HG03520 (cell line): ENCODE measurements at regions not wholly inside any gene's neighbourhood (a gene's known extent, or its start where the extent isn't known, plus 50 kb on each side); places are given as distances from the start of the nearest gene placed in this dataset.
"Not testable (repeated sequence)": the region's sequence is repeated elsewhere in the genome, so short reads cannot be mapped to it uniquely, and the experiment has no call there.

ENCODE experiments used
- ATAC-seq: cut with Tn5 transposase; IDR thresholded peaks from one replicate; pipeline ENCODE4 v1.9.1; 2021; ENCODE audit warnings: mild to moderate bottlenecking, moderate library complexity; ENCODE audit not compliant: unreplicated experiment

DNA sequence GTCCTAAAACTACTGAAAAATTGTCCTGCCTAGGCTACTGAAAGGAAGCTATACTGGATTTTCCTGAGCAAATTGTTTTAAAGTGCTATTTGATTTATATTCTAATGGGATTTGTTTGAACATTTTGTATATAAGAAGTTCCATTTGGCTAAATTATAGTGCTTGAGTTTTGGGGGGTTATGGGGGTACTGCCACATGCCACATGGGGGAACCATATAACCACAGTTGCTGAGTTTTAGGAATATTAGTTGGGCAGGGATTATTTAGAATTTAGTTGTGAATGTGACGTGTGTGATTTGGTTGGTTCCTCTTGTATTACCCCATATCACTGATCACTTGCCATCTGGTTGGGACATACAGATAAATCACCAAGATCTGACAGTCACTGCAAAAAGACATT lies 224.5 kb upstream of the TAPT1 start:
- ATAC-seq, result no peak

DNA sequence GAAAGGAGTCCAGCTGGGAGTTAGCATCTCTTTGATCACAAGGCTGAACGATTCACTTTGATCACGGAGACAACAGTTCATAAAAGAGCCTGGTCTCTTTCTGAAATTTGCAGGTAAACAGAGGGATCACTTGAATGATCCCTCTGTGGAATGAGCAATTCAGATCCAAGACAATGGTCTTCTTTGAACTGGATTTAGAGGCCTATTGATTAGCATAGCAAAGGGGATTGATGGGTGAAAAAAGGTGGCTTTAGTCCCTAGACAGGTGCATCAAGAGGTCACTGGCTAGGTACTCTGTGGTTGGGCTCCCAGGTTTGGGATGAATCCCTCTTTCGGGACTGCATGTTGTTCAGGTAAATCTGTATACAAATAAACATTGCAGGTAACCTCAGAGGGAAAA lies 223.8 kb upstream of the TAPT1 start:
- no peak for ATAC-seq

DNA sequence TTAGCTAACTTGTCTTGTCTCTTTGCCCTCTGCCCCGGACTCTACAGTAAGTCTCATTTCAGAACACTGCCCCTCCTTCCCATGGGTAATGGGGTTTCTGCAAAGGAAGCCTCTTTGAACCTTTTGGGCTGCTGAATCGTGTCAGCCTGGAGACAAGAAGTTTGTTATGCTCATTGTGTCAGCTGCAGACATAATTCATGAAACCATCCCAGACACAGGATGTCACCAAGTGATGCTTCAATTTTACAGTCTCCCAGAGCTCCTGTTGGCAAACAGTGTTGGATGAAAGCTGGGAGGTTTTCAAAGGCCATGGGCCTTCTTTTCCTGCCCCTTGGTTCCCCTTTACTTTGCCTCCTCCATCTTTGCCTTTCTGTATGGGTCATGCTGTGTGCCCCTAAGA lies 223.1 kb upstream of the TAPT1 start:
- ATAC-seq, result no peak

DNA sequence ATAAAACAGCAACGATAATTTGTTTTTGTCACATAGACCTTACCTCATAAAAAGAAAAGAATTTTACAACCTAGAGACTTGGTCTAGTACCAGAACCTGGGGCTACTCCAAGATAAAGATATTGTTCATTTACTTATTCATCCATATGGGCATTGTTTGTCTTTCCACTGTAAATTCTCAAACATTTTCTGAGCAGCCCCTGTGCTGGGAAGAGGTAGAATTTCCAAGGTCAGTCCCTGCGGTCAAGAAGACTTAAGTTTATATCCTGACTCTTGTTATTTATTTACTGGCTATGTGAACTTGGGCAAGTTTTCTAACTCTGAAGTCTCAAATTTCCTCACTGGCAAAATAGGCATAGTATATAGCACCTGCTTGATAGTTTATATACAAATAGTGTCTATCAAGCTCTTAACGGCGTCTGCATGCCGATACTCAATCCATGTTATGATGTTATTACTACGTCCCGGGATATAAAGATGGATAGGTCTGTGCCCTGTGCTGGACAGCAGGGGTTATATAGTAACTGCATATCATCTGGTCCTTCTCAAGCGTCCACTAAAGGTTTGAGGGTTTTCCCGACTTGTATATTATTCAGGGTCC lies 222.1 kb upstream of the TAPT1 start:
- no peak for ATAC-seq

DNA sequence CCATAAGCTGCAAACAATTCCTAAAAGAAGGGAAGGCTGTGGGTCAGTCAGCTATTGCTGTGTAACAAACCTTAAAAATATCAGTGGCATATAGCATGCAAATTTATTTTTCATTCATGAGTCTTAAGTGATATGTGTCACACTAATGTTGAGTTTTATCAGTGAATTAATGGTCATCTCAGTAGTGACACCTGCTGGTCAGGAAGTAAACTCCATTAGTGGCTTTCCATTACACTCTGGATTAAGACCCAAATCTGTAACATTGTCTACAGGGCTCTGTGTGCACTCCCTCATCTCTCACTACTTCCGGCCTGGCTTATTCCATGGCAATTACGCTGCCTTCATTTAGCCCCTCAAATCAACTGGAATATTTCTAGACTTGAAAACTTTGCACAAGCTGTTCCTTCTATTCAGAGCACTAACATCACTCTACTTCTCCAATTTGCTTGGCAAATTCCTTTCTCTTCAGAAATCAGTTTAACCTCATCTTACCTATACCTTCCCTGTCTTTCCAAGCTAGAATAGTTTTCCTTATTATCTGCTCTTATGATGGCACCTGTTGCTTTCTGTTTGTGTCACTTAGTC lies 217.3 kb upstream of the TAPT1 start:
- peak; percentile 68 for ATAC-seq

DNA sequence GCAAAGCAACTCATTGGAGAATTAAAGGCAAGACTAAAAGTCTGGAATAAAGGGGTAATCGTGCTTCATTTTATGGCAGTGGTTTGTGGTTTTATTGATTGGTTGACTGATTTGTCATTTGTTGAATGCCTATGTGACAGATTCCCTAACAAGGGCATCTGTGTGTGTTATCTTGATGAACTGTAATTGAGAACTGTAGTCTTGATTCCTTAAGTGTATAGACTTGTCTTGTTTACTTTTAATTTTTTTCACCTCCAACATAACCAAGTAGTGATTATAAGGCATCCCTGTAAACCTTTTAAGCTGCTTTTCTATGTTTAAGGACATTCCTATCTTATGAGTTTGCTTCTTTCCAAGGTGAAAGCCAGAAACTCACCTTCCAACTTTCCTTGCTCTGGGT lies 216.0 kb upstream of the TAPT1 start:
- ATAC-seq, result no peak

DNA sequence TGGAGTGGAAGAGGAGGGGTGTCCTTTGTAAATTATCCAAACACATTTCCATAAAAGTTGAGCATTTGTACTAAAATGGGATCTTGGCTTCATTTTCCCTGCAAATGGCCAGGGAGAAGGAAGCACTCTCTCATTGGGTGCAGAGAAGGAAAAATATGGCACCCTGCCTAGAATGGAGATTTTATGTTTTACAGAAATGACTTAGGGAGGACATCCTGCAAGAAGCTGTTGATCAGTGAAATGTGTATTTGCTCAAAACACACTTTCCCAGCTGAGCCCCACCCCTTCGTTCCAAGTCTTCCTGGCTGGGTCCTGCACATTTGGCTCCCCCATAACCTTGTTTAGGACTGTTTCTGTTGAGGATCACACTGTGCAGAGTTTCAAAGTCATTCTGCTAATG lies 213.5 kb upstream of the TAPT1 start:
- no peak for ATAC-seq

DNA sequence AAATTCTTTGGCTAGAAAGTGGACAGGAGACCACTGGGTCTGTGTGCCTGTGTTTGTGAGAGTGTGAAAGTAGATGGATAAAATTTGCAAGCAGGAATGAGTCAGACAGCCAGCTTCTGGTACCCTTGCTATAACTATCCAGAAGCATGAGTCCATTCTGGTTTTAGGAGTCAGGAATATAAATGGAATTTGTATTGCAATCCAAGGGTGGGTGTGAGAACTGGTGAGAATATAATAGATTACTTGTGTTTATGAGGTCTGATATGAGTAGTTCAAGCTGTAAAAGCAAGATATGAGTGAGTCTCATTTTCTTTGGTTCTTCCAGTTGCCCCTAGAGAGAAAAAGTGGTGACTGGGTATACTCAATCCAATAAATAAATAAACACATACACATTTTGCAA lies 212.7 kb upstream of the TAPT1 start:
- no peak for ATAC-seq

DNA sequence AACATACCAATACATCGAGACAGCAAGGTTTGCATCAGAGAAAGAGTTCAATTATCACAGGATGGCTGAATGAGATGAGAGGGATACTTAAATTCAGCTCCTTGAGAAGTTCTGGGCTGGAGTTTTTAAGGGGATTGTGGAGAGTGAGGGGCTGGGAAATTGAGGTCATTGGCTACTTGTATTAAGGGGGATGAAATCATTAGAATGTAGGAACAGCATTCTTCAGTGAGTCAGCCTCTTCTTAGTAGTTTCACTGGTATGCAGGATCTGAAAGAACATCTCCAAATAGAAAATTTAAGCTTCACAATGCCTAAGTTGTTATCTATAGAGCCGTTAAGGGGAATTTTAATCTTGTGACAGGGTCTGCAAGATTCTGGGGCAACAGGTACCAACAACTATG lies 211.6 kb upstream of the TAPT1 start:
- ATAC-seq, result no peak

DNA sequence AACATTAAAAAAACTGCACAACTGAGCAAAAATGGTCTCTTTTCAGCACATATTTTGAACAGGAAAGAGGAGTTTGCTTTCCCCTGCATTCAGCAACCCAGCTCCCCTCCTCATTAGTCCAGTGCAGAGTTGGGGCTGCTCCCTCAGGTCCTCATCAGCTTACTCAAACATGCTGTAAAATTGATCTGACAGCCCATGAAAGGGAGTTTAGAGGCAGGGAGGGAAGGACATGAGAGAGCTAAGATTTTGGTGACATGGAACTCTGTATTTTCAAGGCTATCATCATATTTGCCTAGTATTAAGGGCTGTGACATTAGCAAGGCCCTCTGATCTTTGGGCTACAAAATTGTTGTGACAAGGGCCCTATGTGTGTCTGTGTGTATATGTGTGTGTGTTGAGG lies 205.6 kb upstream of the TAPT1 start:
- no peak for ATAC-seq

DNA sequence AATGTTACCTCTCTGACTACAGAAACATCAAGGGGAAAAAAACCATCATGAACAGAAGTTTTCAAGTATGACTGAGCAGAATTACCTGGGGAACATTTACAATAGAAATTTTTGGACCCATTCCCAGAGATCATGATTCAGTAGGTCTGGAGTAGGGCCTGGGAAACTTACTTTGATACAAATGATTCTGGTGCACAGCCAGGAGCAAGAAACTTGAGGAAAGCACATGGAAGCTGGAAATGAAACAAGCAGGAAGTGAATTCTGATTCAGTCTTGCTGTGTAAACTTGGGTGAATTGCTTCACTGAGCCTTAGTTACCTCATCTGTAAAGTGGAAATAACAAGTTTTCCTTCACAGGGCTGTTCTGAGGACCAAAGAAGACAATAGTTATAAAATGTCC lies 192.5 kb upstream of the TAPT1 start:
- no peak for ATAC-seq

DNA sequence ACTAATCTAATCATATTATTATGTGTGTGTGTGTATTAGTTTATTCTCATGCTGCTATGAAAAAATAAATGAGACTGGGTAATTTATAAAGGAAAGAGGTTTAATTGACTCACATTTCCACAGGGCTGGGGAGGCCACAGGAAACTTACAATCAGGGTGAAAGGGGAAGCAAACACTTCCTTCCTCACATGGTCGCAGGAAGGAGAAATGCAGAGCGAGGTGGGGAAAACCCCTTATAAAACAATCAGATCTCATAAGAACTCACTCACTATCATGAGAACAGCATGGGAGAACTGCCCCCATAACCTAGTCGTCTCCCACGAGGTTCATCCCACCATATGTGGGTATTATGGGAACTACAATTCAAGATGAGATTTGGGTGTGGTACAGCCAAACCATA lies 190.9 kb upstream of the TAPT1 start:
- ATAC-seq, result no peak

DNA sequence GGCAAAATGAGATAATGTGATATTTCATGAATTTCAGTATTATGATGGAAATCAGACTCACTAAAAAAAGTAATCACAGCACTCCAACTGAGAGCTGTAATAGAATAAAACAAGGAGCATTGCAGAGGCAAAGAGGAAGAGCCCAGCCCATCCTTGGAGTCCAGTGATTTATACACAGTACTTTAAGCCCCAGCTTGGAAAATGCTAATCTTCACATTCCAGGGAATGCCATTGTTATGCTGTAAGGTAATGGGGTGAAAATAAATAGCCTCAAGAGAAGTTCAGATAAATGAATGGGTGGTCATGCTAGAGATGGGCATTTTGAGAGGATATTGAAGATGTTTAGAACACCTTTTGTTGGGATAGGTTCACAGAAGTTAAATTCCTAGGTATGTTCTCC lies 190.3 kb upstream of the TAPT1 start:
- ATAC-seq, result no peak

DNA sequence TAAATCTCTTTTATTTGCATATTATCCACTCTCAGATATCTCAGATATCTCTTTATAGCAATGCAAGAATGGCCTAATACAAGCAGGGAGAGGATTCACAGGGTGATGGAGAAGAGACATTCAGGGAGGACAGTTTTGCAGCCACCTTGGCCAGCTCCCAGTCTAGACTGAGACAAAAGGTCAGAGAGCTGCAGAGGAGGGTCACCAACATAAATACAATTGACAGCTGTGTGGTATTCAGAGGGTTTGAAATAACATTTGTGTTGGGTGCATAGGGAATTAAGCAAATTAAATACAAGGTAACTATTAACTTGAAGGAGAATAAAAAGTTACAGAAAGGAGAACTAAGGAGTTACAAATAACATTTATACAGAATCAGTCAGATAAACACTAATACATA lies 189.5 kb upstream of the TAPT1 start:
- ATAC-seq, result no peak

DNA sequence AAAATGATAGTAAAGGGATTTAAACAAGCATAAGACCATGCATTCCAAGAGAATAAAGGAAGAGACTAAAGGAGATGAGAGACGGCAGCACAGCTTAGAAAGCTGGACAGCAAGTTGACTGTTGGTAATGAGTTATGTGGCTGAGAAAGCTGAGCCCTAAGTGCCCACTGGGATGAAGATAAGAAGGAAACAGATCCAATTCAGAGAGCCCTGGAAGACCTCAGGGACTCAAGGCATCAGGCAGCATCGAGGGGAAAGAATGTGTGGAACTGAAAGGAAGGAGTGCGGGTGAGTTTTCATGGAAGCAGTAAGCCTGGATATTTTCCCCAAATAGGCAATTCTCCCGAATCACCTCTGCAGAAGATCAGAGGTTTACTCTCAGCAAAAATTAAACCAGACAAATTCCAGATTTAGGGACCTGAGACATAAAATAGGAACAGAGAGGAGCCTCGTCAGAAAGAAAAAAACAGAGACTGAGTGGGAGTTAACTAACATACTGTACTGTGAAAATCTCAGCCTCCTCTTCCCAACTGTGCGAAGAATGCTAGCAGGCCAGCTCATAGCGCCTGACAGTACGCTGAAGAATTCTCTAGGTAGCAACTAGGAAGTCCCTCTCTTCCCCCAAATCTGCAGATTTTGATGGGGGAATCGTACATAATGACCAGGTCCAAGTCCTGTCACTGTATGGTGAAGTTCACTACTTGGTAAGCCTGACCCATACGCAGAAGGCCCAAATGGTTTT lies 187.7 kb upstream of the TAPT1 start:
- ATAC-seq, result no peak

DNA sequence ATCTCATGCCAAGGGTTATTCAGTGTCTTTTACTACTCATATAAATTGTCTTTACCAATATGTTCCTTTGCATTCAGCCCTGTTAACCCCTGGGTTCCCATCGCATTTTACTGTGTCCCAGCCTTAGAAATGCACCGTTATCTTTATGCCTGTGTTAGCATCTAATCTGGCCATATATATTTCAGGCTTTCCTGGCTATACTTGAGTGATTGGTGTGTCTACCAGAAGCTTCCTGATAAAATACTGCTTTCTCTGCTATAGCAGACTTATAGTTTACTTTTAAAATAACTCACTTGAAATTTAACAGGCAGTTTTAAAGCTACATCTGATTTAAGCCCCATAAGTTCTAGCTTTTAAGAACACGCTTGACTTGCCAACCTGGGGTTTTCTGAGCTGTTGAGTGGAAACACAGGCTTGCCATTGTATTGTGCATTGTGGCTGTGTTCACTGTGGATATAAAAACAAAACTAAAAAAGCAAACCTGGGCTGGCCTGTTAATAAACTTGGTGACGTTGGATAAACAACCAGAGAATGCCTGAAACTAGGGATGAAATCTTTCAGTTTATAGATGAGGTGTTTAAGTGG lies 185.3 kb upstream of the TAPT1 start:
- ATAC-seq, result no peak

DNA sequence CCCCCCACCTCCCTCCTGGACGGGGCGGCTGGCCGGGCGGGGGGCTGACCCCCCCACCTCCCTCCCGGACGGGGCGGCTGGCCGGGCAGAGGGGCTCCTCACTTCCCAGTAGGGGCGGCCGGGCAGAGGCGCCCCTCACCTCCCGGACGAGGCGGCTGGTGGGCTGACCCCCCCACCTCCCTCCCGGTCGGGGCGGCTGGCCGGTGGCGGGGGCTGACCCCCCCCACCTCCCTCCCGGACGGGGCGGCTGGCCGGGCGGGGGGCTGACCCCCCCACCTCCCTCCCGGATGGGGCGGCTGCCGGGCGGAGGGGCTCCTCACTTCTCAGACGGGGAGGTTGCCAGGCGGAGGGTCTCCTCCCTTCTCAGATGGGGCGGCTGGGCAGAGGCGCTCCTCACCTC lies 166.9 kb upstream of the TAPT1 start:
- ATAC-seq, result not testable (repeated sequence)

DNA sequence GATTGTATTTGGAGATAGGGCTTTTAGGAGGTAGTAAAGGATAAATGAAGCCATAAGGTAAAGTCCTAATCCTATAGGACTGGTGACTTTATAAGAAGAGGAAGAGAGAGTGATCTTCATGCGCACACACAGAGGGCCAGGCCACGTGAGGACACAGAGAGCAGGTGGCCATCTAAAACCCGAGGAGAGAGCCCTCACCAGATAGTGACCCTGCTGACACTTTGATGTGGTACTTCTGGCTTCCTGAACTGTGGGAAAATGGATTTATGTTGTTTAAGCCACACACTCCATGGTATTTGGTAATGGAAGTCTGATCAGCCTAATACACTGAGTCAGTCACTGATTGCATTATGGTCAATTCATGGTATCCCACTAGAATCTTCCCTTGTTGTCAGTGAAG lies 164.9 kb upstream of the TAPT1 start:
- ATAC-seq, result no peak

DNA sequence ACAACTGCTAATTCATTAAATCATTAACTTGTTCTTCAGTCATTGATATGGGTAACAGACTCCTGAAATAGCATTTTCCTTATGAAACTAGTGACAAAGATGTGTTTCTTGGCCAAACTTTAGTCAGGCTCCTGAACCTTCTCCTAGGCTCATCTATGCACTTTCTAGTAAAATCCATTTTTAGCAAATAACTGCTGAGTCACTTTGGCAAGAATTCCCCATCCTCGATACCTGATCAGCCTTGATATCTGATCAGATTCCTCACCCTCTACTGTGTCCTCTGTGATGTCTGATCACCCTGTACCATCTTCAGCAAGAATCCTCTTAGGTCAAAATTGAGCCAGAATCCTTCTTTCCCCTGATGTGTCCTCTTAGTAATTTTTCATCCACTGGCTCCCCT lies 161.2 kb upstream of the TAPT1 start:
- ATAC-seq, result no peak

DNA sequence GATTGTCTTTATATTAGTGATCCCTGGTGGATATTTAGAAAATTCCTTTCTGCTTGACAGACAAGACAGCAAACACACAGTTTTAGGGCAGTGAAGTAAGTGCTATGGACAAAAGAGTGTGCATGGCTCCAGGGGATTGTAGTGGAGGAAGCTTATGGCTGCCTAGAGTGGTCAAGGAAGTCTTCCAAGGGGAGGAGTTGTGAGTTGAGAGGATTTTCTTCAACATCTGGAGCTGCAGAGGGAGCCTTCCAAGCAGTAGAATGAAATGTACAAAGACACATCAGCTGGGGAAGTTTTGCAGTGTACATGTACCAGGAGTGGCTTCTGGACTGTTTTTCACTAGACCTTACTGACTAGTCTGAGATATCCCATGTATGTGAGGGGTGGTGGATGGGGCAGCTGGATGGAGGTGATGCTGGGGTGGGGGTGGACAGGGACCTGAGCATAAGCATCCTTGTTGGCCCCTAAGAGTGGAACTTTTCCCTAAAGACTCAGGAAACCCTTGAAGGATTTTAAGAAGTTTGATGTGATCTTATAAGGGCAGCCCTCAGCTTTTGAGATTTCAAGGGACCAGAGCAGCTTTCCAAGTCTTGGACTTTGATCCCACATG lies 160.5 kb upstream of the TAPT1 start:
- no peak for ATAC-seq

DNA sequence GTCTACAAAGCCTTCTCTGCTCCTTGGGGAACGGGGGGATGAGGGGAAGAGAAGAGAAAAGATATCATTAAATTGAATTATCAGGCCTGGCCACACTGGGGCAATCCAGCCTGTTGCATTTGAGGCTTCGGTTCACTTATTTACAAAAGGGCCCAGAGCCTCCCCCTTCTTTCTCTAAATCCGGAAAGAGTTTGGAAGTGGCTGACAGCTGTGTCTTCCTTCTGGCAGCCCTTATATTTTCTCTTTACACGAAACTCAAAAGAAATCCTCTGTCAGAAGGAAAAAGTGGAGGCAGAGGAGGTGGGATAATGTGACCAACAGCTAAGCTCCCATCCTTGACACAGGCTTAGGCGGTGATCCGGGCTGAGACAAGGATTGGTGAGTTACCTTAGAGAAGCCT lies 158.3 kb upstream of the TAPT1 start:
- no peak for ATAC-seq

DNA sequence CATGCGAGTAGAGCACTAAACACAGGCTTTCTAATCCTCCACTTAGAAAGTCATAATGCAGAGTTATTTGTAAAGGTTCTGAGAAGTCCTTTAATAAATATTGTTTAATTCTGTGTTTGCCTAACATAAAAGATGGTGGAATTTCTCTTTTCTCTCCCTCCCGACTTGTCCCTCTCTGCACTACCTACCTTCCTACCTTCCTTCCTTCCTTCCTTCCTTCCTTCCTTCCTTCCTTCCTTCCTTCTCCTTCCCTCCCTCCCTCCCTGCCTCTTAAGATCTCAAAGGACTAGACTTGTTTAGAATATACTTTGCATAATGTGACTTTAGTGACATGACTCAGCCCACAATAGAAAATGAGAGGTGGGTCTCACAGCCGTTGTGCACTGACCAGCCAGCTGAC lies 156.3 kb upstream of the TAPT1 start:
- ATAC-seq, result no peak
